GM12892 (cell line): ENCODE measurements at regions not wholly inside any gene's neighbourhood (a gene's known extent, or its start where the extent isn't known, plus 50 kb on each side); places are given as distances from the start of the nearest gene placed in this dataset.

ENCODE experiments used
- POLR2A ChIP-seq: IDR thresholded peaks from 2 replicates; pipeline ENCODE4 v1.6.1; 2011; ENCODE audit warnings: low read depth, low read length, control low read depth
- POLR2AphosphoS5 ChIP-seq: IDR thresholded peaks from 2 replicates; pipeline ENCODE4 v1.6.1; 2011; ENCODE audit warnings: low read depth, low read length, control low read depth

GRCh38 chr1:63082766-63083165, 239.6 kb upstream of the FOXD3 start:
- TF ChIP-seq POLR2AphosphoS5 (no peak), POLR2A (no peak)
